ENCODE measurements at regions not wholly inside any gene's neighbourhood (a gene's known extent, or its start where the extent isn't known, plus 50 kb on each side); places are given as distances from the start of the nearest gene placed in this dataset.

DNA sequence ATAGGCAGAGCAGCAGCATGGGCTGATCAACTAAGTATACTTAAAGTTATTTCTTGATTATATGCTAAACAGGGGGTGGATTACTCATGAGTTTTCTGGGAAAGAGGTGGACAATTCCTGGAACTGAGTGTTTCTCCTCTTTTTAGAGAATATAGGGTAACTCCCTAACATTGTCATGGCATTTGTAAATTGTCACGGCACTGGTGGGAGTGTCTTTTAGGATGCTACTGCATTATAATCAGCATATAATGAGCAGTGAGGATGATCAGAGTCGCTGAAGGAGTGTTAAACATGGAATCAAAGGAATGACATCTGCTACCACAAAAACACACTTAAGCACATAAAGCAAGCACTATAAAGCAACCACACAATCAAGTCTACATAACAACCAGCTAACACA, 66.5 kb downstream of the SPIN4 start:
- TF ChIP-seq CTCF (IDR thresholded peaks at IDR 0.05) (no peak), EP300 (IDR thresholded peaks at IDR 0.05) (no peak)
